ENCODE measurements at regions not wholly inside any gene's neighbourhood (a gene's known extent, or its start where the extent isn't known, plus 50 kb on each side); places are given as distances from the start of the nearest gene placed in this dataset.

DNA sequence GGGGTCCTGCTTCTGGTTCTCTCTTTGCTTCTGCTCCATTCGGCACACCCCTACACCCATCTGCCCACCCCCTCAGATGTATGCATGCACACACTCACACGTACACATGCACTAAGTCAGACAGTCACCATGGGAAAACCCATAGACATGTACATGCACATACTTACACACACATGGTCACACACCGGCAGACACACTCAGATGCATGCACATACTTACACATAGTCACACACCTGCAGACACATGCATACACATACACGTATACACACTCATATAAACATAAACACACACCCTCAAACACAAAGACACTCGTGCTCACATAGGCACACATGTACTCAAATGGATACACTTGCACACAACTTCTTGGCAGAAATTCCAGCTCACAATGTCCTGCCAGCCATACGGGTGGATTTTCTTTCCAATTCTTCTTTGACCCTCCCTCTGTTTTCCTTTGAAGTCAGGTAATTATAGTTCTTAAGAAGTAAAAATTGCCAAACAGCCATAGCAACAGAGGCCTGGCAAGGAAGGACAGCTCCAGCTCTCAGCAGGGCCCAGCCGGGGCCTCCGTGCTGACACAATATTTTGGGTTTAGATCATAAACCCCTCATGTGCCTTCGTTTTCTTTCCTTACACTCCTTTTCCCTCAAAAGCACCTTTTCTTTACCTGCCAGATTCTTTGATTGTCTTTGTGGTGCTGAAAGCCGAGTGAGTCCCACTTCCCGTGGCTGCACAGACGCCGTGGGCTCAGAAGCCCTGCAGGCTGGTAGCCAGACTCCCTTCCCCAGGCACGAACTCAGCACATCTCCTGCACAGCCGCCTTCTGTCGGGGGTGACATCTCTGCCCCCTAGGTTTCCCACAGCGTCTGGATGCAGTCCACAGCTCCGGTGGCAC lies 195.7 kb downstream of the ARL4C start:
- Histone ChIP-seq H3K36me3 (replicated peaks in 1 of 2; ENCODE audit: insufficient read depth in 1 of 2, low read depth in 2 of 2) (no peaks in the 10 kb centered on the region), H3K27me3 (no peaks in the 10 kb centered on the region), H3K4me3 (no peak overlapping the region), H3K4me1 (no peaks in the 10 kb centered on the region), H3K27ac (no peak overlapping the region), H3K9me3 (no peaks in the 10 kb centered on the region)
- DNase-seq = no peak
- TF ChIP-seq, protein P1, sequence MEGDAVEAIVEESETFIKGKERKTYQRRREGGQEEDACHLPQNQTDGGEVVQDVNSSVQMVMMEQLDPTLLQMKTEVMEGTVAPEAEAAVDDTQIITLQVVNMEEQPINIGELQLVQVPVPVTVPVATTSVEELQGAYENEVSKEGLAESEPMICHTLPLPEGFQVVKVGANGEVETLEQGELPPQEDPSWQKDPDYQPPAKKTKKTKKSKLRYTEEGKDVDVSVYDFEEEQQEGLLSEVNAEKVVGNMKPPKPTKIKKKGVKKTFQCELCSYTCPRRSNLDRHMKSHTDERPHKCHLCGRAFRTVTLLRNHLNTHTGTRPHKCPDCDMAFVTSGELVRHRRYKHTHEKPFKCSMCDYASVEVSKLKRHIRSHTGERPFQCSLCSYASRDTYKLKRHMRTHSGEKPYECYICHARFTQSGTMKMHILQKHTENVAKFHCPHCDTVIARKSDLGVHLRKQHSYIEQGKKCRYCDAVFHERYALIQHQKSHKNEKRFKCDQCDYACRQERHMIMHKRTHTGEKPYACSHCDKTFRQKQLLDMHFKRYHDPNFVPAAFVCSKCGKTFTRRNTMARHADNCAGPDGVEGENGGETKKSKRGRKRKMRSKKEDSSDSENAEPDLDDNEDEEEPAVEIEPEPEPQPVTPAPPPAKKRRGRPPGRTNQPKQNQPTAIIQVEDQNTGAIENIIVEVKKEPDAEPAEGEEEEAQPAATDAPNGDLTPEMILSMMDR (IDR thresholded peaks at IDR 0.05) = no peak
- TF ChIP-seq POLR2A (IDR thresholded peaks at IDR 0.05) = no peak
- intact Hi-C loops (cut with DNase I) = no loop called here
- no peak for ATAC-seq
- WGBS, 2 donors = 72 to 80% methylated on average over 17 to 18 of the region's 18 CpGs

DNA sequence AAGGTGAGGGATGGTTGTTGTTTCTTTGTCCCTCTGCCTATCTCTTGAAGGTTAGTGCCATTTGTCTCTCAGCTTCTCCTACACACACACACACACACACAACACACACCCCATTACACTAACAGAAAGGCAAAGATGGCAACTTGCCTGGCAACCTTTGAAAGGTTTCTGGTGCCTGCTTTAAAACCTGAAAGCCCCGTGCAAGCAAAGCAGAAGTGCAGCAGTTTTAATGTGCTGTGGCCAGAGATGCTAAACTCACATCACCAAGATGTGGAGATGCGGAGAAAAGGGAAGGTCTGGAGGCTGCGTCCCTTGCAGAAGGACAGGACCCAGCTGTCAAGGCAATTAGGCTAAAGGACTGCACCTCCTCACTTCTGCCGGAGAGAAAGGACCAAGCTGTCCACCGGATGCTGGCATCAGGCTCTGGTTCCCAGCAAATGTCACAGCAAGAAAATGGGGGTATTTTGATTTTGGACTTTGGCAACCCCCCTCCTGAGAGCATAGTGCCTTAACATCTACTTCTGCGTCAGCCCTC lies 196.4 kb downstream of the ARL4C start:
- Histone ChIP-seq H3K4me1 (no peaks in the 10 kb centered on the region), H3K9me3 (no peaks in the 10 kb centered on the region), H3K4me3 (no peak overlapping the region), H3K27ac (no peak overlapping the region), H3K36me3 (replicated peaks in 1 of 2; ENCODE audit: insufficient read depth in 1 of 2, low read depth in 2 of 2) (no peaks in the 10 kb centered on the region), H3K27me3 (no peaks in the 10 kb centered on the region)
- ATAC-seq (no peak), DNase-seq (no peak)
- intact Hi-C loops (cut with DNase I) = no loop called here
- TF ChIP-seq, protein P1 (IDR thresholded peaks at IDR 0.05) = no peak
- TF ChIP-seq POLR2A (IDR thresholded peaks at IDR 0.05) = no peak
- 81 to 87% methylated on average over 5 to 6 of the region's 6 CpGs for WGBS, 2 donors

DNA sequence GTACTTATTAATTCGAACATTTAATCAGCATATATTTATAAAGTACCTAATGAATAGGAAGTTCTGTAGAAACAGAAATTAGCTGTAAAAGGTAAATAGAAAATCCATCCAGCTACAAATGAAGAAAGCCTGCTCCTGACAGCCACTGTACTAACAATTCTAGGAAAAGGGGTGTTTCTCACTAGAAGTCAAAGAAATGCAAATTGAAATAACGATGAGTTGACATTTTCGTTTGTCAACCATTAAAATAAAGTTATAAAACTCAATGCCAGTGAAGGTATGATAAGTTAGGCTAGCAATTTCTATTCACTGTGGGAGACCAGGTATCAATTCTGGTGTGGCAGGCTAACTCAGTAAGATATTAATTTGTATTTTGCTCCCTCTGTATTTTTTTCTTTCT lies 198.0 kb downstream of the ARL4C start:
- no peaks in the 10 kb centered on the region for H3K4me1 ChIP-seq
- H3K27me3 ChIP-seq = no peaks in the 10 kb centered on the region
- no peak overlapping the region for H3K27ac ChIP-seq
- TF ChIP-seq, protein P1 (IDR thresholded peaks at IDR 0.05) = no peak
- no peak for TF ChIP-seq POLR2A (IDR thresholded peaks at IDR 0.05)
- DNase-seq (no peak), ATAC-seq (no peak)
- no peak overlapping the region for H3K4me3 ChIP-seq
- no peaks in the 10 kb centered on the region for H3K36me3 ChIP-seq (replicated peaks in 1 of 2; ENCODE audit: insufficient read depth in 1 of 2, low read depth in 2 of 2)
- WGBS, 2 donors = 51 to 68% methylated on average over 3 of the region's 3 CpGs
- intact Hi-C loops (cut with DNase I) = no loop called here
- H3K9me3 ChIP-seq = no peaks in the 10 kb centered on the region

DNA sequence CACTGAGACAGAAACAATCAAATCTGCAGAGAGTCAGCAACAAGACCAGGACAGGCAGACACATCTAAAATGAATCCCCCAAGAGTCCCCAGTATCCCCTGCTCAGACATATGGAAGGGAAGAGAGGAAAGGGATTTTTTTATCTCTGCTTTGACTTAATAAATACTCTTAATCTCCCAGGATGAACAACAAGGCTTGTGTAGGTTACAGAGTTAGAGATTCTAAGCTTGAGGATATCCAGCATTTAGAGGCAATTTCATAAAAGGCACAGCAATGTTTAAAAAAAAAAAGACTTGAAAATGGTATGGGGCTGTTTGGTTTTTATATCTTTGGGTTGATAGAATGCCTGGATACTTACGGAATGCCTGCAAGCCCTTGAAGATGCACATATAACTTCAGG lies 199.9 kb downstream of the ARL4C start:
- DNase-seq (no peak), ATAC-seq (no peak)
- Histone ChIP-seq H3K36me3 (replicated peaks in 1 of 2; ENCODE audit: insufficient read depth in 1 of 2, low read depth in 2 of 2) (no peaks in the 10 kb centered on the region), H3K4me1 (peaks cover 5% of the 10 kb centered on the region), H3K4me3 (no peak overlapping the region), H3K27ac (no peak overlapping the region), H3K27me3 (no peaks in the 10 kb centered on the region), H3K9me3 (no peaks in the 10 kb centered on the region)
- intact Hi-C loops (cut with DNase I) = no loop called here
- 82 to 86% methylated on average over 1 of the region's 1 CpG for WGBS, 2 donors
- TF ChIP-seq, protein P1 (IDR thresholded peaks at IDR 0.05) = no peak
- no peak for TF ChIP-seq POLR2A (IDR thresholded peaks at IDR 0.05)

All from body of pancreas (tissue), 4 donors.